DND-41 (cell line): ENCODE measurements at regions not wholly inside any gene's neighbourhood (a gene's known extent, or its start where the extent isn't known, plus 50 kb on each side); places are given as distances from the start of the nearest gene placed in this dataset.

Source experiments
- ATAC-seq: fragments of 200-7000 bp; cut with Tn5 transposase; 3 replicates; pipeline ENCODE4 v1.9.1; 2021; ENCODE audit warnings: low read depth; ENCODE audit not compliant: insufficient read depth
- DNase-seq: peaks from one replicate; pipeline ENCODE4 v3.0.0-alpha.2; 2020
- H2AFZ ChIP-seq: 2 replicates; pipeline ENCODE4 v1.6.0; 2012; ENCODE audit warnings: low read depth, low read length
- H3K27ac ChIP-seq: 2 replicates; pipeline ENCODE4 v1.5.1; 2012; ENCODE audit warnings: low read length, inconsistent platforms
- H3K27me3 ChIP-seq: fragments of 200-600 bp; sonication (generic); 2 replicates; pipeline ENCODE4 v1.6.0; 2012; ENCODE audit warnings: low read length, mild to moderate bottlenecking, inconsistent platforms; ENCODE audit not compliant: insufficient read depth, poor library complexity
- H3K36me3 ChIP-seq: 2 replicates; pipeline ENCODE4 v1.5.1; 2012; ENCODE audit warnings: low read length, inconsistent platforms; ENCODE audit not compliant: insufficient read depth
- H3K4me1 ChIP-seq: 2 replicates; pipeline ENCODE4 v1.5.1; 2012; ENCODE audit warnings: mild to moderate bottlenecking, low read length; ENCODE audit not compliant: insufficient read depth
- H3K4me2 ChIP-seq: 2 replicates; pipeline ENCODE4 v1.6.0; 2012; ENCODE audit warnings: mild to moderate bottlenecking, moderate library complexity, low read length, inconsistent platforms; ENCODE audit not compliant: insufficient read depth
- H3K4me3 ChIP-seq, 2 experiments: fragments of 200-600 bp in 1 of 2; shearing (Covaris generic) in 1 of 2; 2 replicates each; pipeline ENCODE4 v1.5.1; 2012 to 2016; ENCODE audit warnings: inconsistent platforms in 2 of 2, low read length in 2 of 2, mild to moderate bottlenecking in 2 of 2, low read depth in 1 of 2, moderate library complexity in 1 of 2
- H3K79me2 ChIP-seq: 2 replicates; pipeline ENCODE4 v1.6.0; 2012; ENCODE audit warnings: low read length, inconsistent platforms; ENCODE audit not compliant: insufficient read depth
- H3K9ac ChIP-seq: 2 replicates; pipeline ENCODE4 v1.6.0; 2012; ENCODE audit warnings: low read depth, mild to moderate bottlenecking, inconsistent platforms, low read length, moderate library complexity
- H3K9me3 ChIP-seq: 2 replicates; pipeline ENCODE4 v1.5.1; 2012; ENCODE audit warnings: low read length, moderate library complexity, mild to moderate bottlenecking, inconsistent platforms; ENCODE audit not compliant: insufficient read depth, severe bottlenecking
- H4K20me1 ChIP-seq: 2 replicates; pipeline ENCODE4 v1.6.0; 2012; ENCODE audit warnings: low read length; ENCODE audit not compliant: insufficient read depth
- EZH2 ChIP-seq: IDR thresholded peaks from 3 replicates; pipeline ENCODE4 v1.6.1; 2012; ENCODE audit warnings: borderline replicate concordance, low read depth, mild to moderate bottlenecking, moderate library complexity, low read length, inconsistent platforms; ENCODE audit not compliant: severe bottlenecking
- TF ChIP-seq, protein P1 (sequence below): IDR thresholded peaks from 2 replicates; pipeline ENCODE4 v1.5.1; 2012; ENCODE audit warnings: borderline replicate concordance, low read length, moderate library complexity, mild to moderate bottlenecking; ENCODE audit not compliant: poor library complexity, severe bottlenecking; ENCODE audit errors: extremely low read depth

- ATAC-seq: no peak
- Histone ChIP-seq H3K79me2 (no peaks in the 10 kb centered on the region), H3K9me3 (no peaks in the 10 kb centered on the region), H3K27me3 (no peaks in the 10 kb centered on the region), H3K27ac (no peak overlapping the region), H2AFZ (no peak overlapping the region), H3K4me2 (no peak overlapping the region), H3K4me3 (no peak overlapping the region), H3K36me3 (no peaks in the 10 kb centered on the region), H3K4me1 (no peaks in the 10 kb centered on the region), H3K9ac (no peak overlapping the region), H4K20me1 (no peaks in the 10 kb centered on the region)
- no peak for TF ChIP-seq EZH2
- TF ChIP-seq, protein P1, sequence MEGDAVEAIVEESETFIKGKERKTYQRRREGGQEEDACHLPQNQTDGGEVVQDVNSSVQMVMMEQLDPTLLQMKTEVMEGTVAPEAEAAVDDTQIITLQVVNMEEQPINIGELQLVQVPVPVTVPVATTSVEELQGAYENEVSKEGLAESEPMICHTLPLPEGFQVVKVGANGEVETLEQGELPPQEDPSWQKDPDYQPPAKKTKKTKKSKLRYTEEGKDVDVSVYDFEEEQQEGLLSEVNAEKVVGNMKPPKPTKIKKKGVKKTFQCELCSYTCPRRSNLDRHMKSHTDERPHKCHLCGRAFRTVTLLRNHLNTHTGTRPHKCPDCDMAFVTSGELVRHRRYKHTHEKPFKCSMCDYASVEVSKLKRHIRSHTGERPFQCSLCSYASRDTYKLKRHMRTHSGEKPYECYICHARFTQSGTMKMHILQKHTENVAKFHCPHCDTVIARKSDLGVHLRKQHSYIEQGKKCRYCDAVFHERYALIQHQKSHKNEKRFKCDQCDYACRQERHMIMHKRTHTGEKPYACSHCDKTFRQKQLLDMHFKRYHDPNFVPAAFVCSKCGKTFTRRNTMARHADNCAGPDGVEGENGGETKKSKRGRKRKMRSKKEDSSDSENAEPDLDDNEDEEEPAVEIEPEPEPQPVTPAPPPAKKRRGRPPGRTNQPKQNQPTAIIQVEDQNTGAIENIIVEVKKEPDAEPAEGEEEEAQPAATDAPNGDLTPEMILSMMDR: no peak
- no peak for DNase-seq
These were observed 241.8 kb upstream of the MMS22L start for GRCh38 chr6:97524811-97525210.

GRCh38 chr6:97535800-97536199 is 252.8 kb upstream of the MMS22L start:
- H3K79me2 ChIP-seq: no peaks in the 10 kb centered on the region
- no peaks in the 10 kb centered on the region for H3K36me3 ChIP-seq
- DNase-seq (no peak), ATAC-seq (no peak)
- H3K9ac ChIP-seq: no peak overlapping the region
- no peaks in the 10 kb centered on the region for H3K4me1 ChIP-seq
- H2AFZ ChIP-seq: no peak overlapping the region
- no peaks in the 10 kb centered on the region for H3K9me3 ChIP-seq
- no peak overlapping the region for H3K4me3 ChIP-seq
- no peak overlapping the region for H3K4me2 ChIP-seq
- H3K27me3 ChIP-seq: no peaks in the 10 kb centered on the region
- TF ChIP-seq EZH2: no peak
- TF ChIP-seq, protein P1: no peak
- H3K27ac ChIP-seq: no peak overlapping the region
- H4K20me1 ChIP-seq: no peaks in the 10 kb centered on the region

DNA sequence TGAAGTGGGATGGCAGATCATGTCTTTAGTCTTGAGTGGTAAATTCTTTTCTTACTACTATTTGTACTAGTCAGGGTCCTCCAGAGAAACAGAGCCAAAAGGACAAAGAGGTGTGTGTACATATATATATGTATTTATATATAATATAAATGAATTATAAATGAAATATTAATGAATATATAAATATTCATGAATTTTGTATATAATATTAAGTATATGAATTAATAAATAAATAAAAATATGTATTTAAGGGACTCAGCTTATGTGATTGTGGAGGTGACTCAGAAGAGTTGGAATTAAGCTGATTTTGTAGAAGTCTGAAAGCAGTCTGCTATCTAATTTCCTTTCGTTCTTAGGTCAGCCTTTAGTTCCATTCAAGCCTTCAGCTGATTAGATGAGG is 265.3 kb upstream of the MMS22L start:
- no peaks in the 10 kb centered on the region for H3K79me2 ChIP-seq
- DNase-seq (no peak), ATAC-seq (no peak)
- H3K36me3 ChIP-seq: no peaks in the 10 kb centered on the region
- H2AFZ ChIP-seq: no peak overlapping the region
- H3K9ac ChIP-seq: no peak overlapping the region
- H3K27ac ChIP-seq: no peak overlapping the region
- H4K20me1 ChIP-seq: no peaks in the 10 kb centered on the region
- H3K4me3 ChIP-seq: no peak overlapping the region
- TF ChIP-seq, protein P1: no peak
- no peak for TF ChIP-seq EZH2
- H3K4me2 ChIP-seq: no peak overlapping the region
- no peaks in the 10 kb centered on the region for H3K4me1 ChIP-seq
- H3K9me3 ChIP-seq: no peaks in the 10 kb centered on the region
- no peaks in the 10 kb centered on the region for H3K27me3 ChIP-seq

DNA sequence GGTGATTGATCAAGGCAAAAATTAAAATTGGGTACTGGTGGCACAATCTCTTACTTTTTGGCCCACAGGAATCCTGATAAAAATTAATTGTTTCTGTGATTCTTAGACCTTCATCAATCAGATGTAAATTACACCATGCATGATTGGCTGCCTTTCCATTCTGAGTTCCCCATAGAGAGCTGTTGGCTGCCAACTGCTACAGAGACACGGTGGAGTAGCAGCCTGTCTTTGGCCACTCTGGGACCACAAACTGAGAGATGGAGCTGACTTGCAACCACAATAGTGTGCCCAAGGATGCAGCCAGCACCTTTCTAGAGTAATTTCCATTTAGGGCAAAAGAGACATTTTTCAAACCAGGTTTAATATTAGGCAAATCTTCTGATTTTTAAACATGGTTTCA is 274.3 kb upstream of the MMS22L start:
- Histone ChIP-seq H3K4me2 (no peak overlapping the region), H3K9ac (no peak overlapping the region), H3K4me1 (no peaks in the 10 kb centered on the region), H4K20me1 (no peaks in the 10 kb centered on the region), H2AFZ (no peak overlapping the region), H3K36me3 (no peaks in the 10 kb centered on the region), H3K4me3 (no peak overlapping the region), H3K27me3 (no peaks in the 10 kb centered on the region), H3K9me3 (no peaks in the 10 kb centered on the region), H3K79me2 (no peaks in the 10 kb centered on the region), H3K27ac (no peak overlapping the region)
- DNase-seq: no peak
- no peak for ATAC-seq
- TF ChIP-seq, protein P1: no peak
- TF ChIP-seq EZH2: no peak
